Body of pancreas (tissue), 4 donors: ENCODE measurements at regions not wholly inside any gene's neighbourhood (a gene's known extent, or its start where the extent isn't known, plus 50 kb on each side); places are given as distances from the start of the nearest gene placed in this dataset.

ENCODE experiments used
- ATAC-seq: fragments of 150-250 bp; one replicate; pipeline ENCODE4 v1.9.1; 2016
- DNase-seq, 4 donors: peaks; one replicate each; pipeline ENCODE4 v3.0.0-alpha.2; 2019
- H3K27ac ChIP-seq, 4 donors: fragments of 200-600 bp; sonication (generic); 1 replicate in 3 of 4; 2 replicates in 1 of 4; pipeline versions ENCODE4 v1.5.1 to v1.6.1; 2016 to 2019; ENCODE audit warnings: mild to moderate bottlenecking in 1 of 4, mixed read lengths in 1 of 4, moderate library complexity in 1 of 4
- H3K27me3 ChIP-seq, 2 donors: fragments of 200-600 bp; sonication (generic); one replicate each; pipeline ENCODE4 v1.6.0; 2016; ENCODE audit warnings: mild to moderate bottlenecking in 1 of 2
- H3K36me3 ChIP-seq, 2 donors: fragments of 200-600 bp; sonication (generic); replicated peaks in 1 of 2; 2 replicates each; pipeline ENCODE4 v1.5.1; 2016; ENCODE audit warnings: low read depth in 2 of 2; ENCODE audit not compliant: insufficient read depth in 1 of 2
- H3K4me1 ChIP-seq: fragments of 200-600 bp; sonication (generic); one replicate; pipeline ENCODE4 v1.6.0; 2016
- H3K4me3 ChIP-seq, 2 donors: fragments of 200-600 bp; sonication (generic); 1 replicate in 1 of 2; 2 replicates in 1 of 2; pipeline ENCODE4 v1.5.1; 2016 to 2019
- H3K9me3 ChIP-seq, 3 donors: fragments of 200-600 bp; sonication (generic); 1 replicate in 2 of 3; 2 replicates in 1 of 3; pipeline ENCODE4 v1.5.1; 2016
- CTCF ChIP-seq, 7 experiments: fragments of 450-650 bp in 4 of 7; fragments of 200-600 bp in 3 of 7; sonication (generic) in 3 of 7; IDR thresholded peaks; one replicate each; pipeline ENCODE4 v1.5.1; 2016 to 2019; ENCODE audit warnings: antibody characterized with exemption in 7 of 7
- POLR2A ChIP-seq, 3 donors: fragments of 450-650 bp; IDR thresholded peaks; one replicate each; pipeline ENCODE4 v1.6.1; 2016; ENCODE audit warnings: antibody characterized with exemption in 3 of 3, mild to moderate bottlenecking in 2 of 3
- WGBS, 2 donors: methylation state at CpG; one replicate each; pipeline ENCODE4 v1.1.5; 2017; 5-methylcytosine and 5-hydroxymethylcytosine counted together
- intact Hi-C: fragments of 100-400 bp; cut with DNase I; formaldehyde crosslinking; loops from one replicate; pipeline ENCODE4 v1.15.1; 2023

GRCh38 chr6:134814076-134814695, 135.7 kb downstream of the ALDH8A1 start:
- intact Hi-C loops: loop anchor here (10.0 kb wide), 1 partner anchor 169 kb away; no protein-coding TSS in a partner anchor
- no peak for ATAC-seq
- 94 to 99% methylated on average over 4 of the region's 4 CpGs for WGBS, 2 donors

GRCh38 chr6:134813146-134813545, 136.8 kb downstream of the ALDH8A1 start:
- no peak overlapping the region for H3K4me3 ChIP-seq
- H3K27me3 ChIP-seq: no peaks in the 10 kb centered on the region
- intact Hi-C loops: loop anchor here (10.0 kb wide), 1 partner anchor 168 kb away; no protein-coding TSS in a partner anchor
- H3K36me3 ChIP-seq: no peaks in the 10 kb centered on the region
- H3K9me3 ChIP-seq: no peaks in the 10 kb centered on the region
- no peaks in the 10 kb centered on the region for H3K4me1 ChIP-seq
- no peak for DNase-seq
- ATAC-seq: no peak
- H3K27ac ChIP-seq: no peak overlapping the region
- no peak for TF ChIP-seq CTCF (IDR thresholded peaks at IDR 0.05)
- no peak for TF ChIP-seq POLR2A (IDR thresholded peaks at IDR 0.05)
- WGBS, 2 donors: 90 to 92% methylated on average over 2 of the region's 2 CpGs

More at GRCh38 chr6:134814076-134814695, 135.7 kb downstream of the ALDH8A1 start:
- H3K27ac ChIP-seq: no peak overlapping the region
- H3K27me3 ChIP-seq: no peaks in the 10 kb centered on the region
- no peaks in the 10 kb centered on the region for H3K4me1 ChIP-seq
- no peak for TF ChIP-seq POLR2A (IDR thresholded peaks at IDR 0.05)
- no peak for TF ChIP-seq CTCF (IDR thresholded peaks at IDR 0.05)
- no peak overlapping the region for H3K4me3 ChIP-seq
- no peak for DNase-seq
- H3K9me3 ChIP-seq: no peaks in the 10 kb centered on the region
- H3K36me3 ChIP-seq: no peaks in the 10 kb centered on the region

- intact Hi-C loops: loop anchor here (10.0 kb wide), 1 partner anchor 166 kb away; no protein-coding TSS in a partner anchor
- no peaks in the 10 kb centered on the region for H3K36me3 ChIP-seq
- no peaks in the 10 kb centered on the region for H3K27me3 ChIP-seq
- H3K9me3 ChIP-seq: no peaks in the 10 kb centered on the region
- no peak overlapping the region for H3K4me3 ChIP-seq
- 83 to 98% methylated on average over 2 of the region's 2 CpGs for WGBS, 2 donors
- no peaks in the 10 kb centered on the region for H3K4me1 ChIP-seq
- TF ChIP-seq CTCF (IDR thresholded peaks at IDR 0.05) (no peak), POLR2A (IDR thresholded peaks at IDR 0.05) (no peak)
- H3K27ac ChIP-seq: no peak overlapping the region
- DNase-seq (no peak), ATAC-seq (no peak)
Measured at GRCh38 chr6:134810402-134810801, 139.5 kb downstream of the ALDH8A1 start.

GRCh38 chr6:134809130-134809529, 140.8 kb downstream of the ALDH8A1 start:
- 60 to 67% methylated on average over 4 of the region's 4 CpGs for WGBS, 2 donors

More at GRCh38 chr6:134809130-134809529, 140.8 kb downstream of the ALDH8A1 start:
- Histone ChIP-seq H3K4me1 (no peaks in the 10 kb centered on the region), H3K27ac (no peak overlapping the region), H3K4me3 (no peak overlapping the region), H3K36me3 (no peaks in the 10 kb centered on the region), H3K27me3 (no peaks in the 10 kb centered on the region), H3K9me3 (no peaks in the 10 kb centered on the region)
- no peak for ATAC-seq
- intact Hi-C loops: no loop called here
- TF ChIP-seq CTCF (IDR thresholded peaks at IDR 0.05) (no peak), POLR2A (IDR thresholded peaks at IDR 0.05) (no peak)
- no peak for DNase-seq
